ENCODE measurements at regions not wholly inside any gene's neighbourhood (a gene's known extent, or its start where the extent isn't known, plus 50 kb on each side); places are given as distances from the start of the nearest gene placed in this dataset.
"Not testable (repeated sequence)": the region's sequence is repeated elsewhere in the genome, so short reads cannot be mapped to it uniquely, and the experiment has no call there.

DNA sequence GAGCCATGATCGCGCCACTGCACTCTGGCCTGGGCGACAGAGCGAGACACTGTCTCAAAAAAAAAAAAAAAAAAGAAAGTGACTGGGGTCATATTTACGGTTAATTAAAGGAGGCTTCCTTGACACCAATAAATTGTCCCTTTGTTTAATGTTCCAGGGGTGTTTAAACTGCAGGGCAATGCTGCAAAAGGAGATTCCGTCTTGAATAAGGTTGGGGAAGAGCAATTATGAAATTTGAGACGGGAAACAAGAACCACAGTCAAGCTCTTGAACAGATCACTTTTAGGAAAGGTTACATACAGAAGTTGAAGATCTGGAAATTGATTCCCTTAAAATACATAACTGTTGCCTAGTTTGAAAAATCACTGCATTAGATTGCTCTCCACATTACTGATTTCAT lies 292.9 kb downstream of the DAD1 start:
- Histone ChIP-seq H3K4me1 (no peaks in the 10 kb centered on the region), H3K4me3 (no peak overlapping the region), H3K36me3 (no peaks in the 10 kb centered on the region), H3K27ac (no peak overlapping the region), H3K27me3 (no peaks in the 10 kb centered on the region), H3K9me3 (no peaks in the 10 kb centered on the region)
- TF ChIP-seq POLR2AphosphoS5 (IDR thresholded peaks at IDR 0.05) (no peak), POLR2A (IDR thresholded peaks at IDR 0.05) (no peak)
- DNase-seq (ENCODE audit: low spot score in 2 of 2): no peak
- intact Hi-C loops (cut with DNase I; ENCODE audit: low total_unique reads): no loop called here

DNA sequence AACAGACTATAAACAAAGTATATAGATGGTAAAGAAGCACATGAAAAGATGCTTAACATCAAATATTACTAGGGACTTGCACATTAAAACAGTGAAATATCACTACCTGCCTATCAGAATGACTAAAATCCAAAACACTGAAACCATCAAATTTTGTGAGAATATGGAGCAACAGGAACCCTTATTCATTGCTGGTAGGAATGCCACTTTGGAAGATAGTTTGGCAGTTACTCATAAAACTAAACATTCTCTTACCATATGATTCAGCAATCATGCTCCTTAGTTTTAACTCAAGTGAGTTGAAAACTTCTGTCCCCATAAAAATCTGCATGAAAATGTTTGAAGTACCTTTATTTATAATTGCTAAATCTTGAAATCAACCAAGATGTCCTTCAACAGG lies 297.6 kb downstream of the DAD1 start:
- no peak overlapping the region for H3K4me3 ChIP-seq
- no peak for DNase-seq (ENCODE audit: low spot score in 2 of 2)
- H3K9me3 ChIP-seq: no peaks in the 10 kb centered on the region
- intact Hi-C loops (cut with DNase I; ENCODE audit: low total_unique reads): no loop called here
- TF ChIP-seq, protein P1, sequence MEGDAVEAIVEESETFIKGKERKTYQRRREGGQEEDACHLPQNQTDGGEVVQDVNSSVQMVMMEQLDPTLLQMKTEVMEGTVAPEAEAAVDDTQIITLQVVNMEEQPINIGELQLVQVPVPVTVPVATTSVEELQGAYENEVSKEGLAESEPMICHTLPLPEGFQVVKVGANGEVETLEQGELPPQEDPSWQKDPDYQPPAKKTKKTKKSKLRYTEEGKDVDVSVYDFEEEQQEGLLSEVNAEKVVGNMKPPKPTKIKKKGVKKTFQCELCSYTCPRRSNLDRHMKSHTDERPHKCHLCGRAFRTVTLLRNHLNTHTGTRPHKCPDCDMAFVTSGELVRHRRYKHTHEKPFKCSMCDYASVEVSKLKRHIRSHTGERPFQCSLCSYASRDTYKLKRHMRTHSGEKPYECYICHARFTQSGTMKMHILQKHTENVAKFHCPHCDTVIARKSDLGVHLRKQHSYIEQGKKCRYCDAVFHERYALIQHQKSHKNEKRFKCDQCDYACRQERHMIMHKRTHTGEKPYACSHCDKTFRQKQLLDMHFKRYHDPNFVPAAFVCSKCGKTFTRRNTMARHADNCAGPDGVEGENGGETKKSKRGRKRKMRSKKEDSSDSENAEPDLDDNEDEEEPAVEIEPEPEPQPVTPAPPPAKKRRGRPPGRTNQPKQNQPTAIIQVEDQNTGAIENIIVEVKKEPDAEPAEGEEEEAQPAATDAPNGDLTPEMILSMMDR (IDR thresholded peaks at IDR 0.05): no peak
- H3K27ac ChIP-seq: no peak overlapping the region
- H3K4me1 ChIP-seq: no peaks in the 10 kb centered on the region
- H3K27me3 ChIP-seq: no peaks in the 10 kb centered on the region
- H3K36me3 ChIP-seq: no peaks in the 10 kb centered on the region

DNA sequence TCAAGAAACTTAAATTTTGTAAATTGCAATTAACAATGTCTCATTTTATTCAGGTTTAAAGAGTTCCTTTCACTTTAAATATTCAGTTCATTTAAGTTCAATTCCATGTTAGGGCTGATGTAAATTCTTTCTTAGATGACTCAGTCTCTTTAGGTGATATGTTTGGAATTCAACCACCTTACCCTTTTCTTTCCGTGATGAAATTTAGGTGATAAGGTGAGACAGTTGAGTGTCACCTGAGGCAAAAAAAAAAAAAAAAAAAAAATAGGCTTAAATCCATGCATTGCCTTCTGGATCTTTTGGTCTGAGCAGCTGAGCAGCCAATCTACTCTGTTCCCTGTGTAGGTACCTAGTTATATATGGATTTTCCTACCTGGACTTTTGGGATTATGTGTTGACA lies 299.5 kb downstream of the DAD1 start:
- Histone ChIP-seq H3K27ac (no peak overlapping the region), H3K4me1 (no peaks in the 10 kb centered on the region), H3K9me3 (no peaks in the 10 kb centered on the region), H3K4me3 (no peak overlapping the region), H3K36me3 (no peaks in the 10 kb centered on the region), H3K27me3 (no peaks in the 10 kb centered on the region)
- TF ChIP-seq POLR2AphosphoS5 (IDR thresholded peaks at IDR 0.05): no peak
- TF ChIP-seq POLR2A (IDR thresholded peaks at IDR 0.05): no peak
- TF ChIP-seq, protein P1 (IDR thresholded peaks at IDR 0.05): no peak
- intact Hi-C loops (cut with DNase I; ENCODE audit: low total_unique reads): no loop called here
- no peak for DNase-seq (ENCODE audit: low spot score in 2 of 2)

DNA sequence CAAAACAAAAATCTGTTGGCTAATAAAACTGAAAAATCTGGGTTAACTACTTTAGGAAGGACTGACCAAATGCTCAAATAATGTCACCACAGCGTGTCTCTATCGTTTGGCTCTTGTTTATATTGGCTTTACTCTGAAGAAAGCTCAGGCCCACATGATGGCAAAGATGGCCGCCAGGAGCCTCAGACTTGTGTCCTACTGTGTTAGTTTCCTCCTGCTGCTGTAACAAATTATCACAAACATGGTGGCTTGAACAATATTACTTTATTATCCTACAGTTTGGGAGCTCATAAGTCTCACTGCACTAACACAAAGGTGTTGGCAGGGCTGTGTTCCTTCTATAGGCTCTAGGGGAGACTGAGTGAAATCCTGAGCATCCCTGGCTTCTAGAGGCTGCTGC lies 303.0 kb downstream of the DAD1 start:
- intact Hi-C loops (cut with DNase I; ENCODE audit: low total_unique reads): no loop called here
- Histone ChIP-seq H3K9me3 (no peaks in the 10 kb centered on the region), H3K4me3 (no peak overlapping the region), H3K27ac (no peak overlapping the region), H3K4me1 (no peaks in the 10 kb centered on the region), H3K27me3 (no peaks in the 10 kb centered on the region), H3K36me3 (no peaks in the 10 kb centered on the region)
- DNase-seq (ENCODE audit: low spot score in 2 of 2): no peak
- TF ChIP-seq, protein P1 (IDR thresholded peaks at IDR 0.05): no peak
- TF ChIP-seq POLR2A (IDR thresholded peaks at IDR 0.05) (no peak), POLR2AphosphoS5 (IDR thresholded peaks at IDR 0.05) (no peak)

DNA sequence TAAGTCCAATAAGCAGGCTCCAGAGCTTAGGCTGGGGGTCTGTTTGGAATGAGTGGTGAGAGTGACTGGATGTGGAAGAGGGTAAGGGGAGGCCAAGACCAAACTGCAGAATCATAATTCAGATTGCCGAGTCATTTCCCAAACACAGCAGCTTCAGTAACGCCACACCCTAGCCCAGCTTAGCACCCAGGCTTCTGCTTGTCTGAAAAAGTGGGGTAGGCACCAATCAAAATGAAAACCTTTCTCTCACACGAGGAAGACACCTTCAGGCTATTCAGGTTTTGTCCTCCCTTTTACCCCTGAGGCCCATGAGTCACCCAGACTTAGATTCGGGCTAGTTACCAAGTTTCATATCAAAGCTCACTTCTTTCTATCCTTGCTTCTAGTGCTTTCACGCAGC lies 306.1 kb downstream of the DAD1 start:
- H3K27me3 ChIP-seq: no peaks in the 10 kb centered on the region
- H3K27ac ChIP-seq: no peak overlapping the region
- H3K9me3 ChIP-seq: no peaks in the 10 kb centered on the region
- no peak overlapping the region for H3K4me3 ChIP-seq
- no peaks in the 10 kb centered on the region for H3K4me1 ChIP-seq
- TF ChIP-seq POLR2A (IDR thresholded peaks at IDR 0.05): no peak
- no peak for TF ChIP-seq POLR2AphosphoS5 (IDR thresholded peaks at IDR 0.05)
- intact Hi-C loops (cut with DNase I; ENCODE audit: low total_unique reads): no loop called here
- no peak for DNase-seq (ENCODE audit: low spot score in 2 of 2)
- H3K36me3 ChIP-seq: no peaks in the 10 kb centered on the region

DNA sequence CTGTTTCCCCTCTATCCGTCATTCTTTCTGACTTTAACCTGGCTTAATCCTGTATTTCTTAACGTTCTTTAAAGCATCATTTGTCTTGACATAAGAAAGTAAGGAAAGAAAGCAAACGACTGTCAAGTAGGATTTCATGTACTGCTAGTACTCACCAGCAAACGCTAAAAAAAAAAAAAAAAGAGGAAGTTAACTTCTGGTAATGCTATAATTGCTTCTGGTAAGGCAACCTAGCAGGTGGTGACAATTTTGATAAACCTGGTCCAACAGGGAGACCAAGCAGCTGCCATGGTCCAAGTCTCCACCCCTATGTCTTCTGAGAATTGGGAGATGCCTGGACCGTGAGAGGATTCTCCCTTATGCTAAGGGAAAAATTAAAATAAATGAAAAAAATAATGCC lies 306.6 kb downstream of the DAD1 start:
- Histone ChIP-seq H3K27me3 (no peaks in the 10 kb centered on the region), H3K4me1 (no peaks in the 10 kb centered on the region), H3K4me3 (no peak overlapping the region), H3K9me3 (no peaks in the 10 kb centered on the region), H3K27ac (no peak overlapping the region), H3K36me3 (no peaks in the 10 kb centered on the region)
- TF ChIP-seq, protein P1 (IDR thresholded peaks at IDR 0.05): no peak
- no peak for TF ChIP-seq POLR2AphosphoS5 (IDR thresholded peaks at IDR 0.05)
- DNase-seq (ENCODE audit: low spot score in 2 of 2): no peak
- intact Hi-C loops (cut with DNase I; ENCODE audit: low total_unique reads): no loop called here

DNA sequence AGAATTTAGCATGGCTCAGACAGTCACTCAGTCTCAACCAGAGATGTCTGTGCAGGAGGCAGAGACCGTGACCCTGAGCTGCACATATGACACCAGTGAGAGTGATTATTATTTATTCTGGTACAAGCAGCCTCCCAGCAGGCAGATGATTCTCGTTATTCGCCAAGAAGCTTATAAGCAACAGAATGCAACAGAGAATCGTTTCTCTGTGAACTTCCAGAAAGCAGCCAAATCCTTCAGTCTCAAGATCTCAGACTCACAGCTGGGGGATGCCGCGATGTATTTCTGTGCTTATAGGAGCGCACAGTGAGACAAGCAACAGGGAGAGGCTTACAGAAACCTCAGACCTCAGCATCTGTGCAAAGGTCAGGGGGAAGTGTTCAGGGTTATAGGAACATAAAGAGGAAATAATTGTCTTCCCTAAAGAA lies 307.6 kb downstream of the DAD1 start:
- H3K27ac ChIP-seq; H3K9me3 ChIP-seq; DNase-seq (ENCODE audit: low spot score in 2 of 2); H3K27me3 ChIP-seq; H3K4me1 ChIP-seq; H3K36me3 ChIP-seq; H3K4me3 ChIP-seq; intact Hi-C loops (cut with DNase I; ENCODE audit: low total_unique reads): not testable (repeated sequence)
